Astrocyte (in vitro differentiated cells and primary cell): ENCODE measurements at regions not wholly inside any gene's neighbourhood (a gene's known extent, or its start where the extent isn't known, plus 50 kb on each side); places are given as distances from the start of the nearest gene placed in this dataset.

Experiments used
- DNase-seq: peaks from one replicate; pipeline ENCODE4 v3.0.0-alpha.2; 2010; ENCODE audit warnings: low read depth
- FAIRE-seq: peaks from 2 replicates; lab custom pipeline; 2011; peaks lifted over from hg19 to GRCh38; lab: Jason Lieb, UNC
- H2AFZ ChIP-seq: 2 replicates; pipeline ENCODE4 v1.6.0; 2012; ENCODE audit warnings: low read depth, low read length, inconsistent platforms
- H3K27ac ChIP-seq: 2 replicates; pipeline ENCODE4 v1.5.1; 2011; ENCODE audit warnings: low read depth, low read length, inconsistent platforms
- H3K27me3 ChIP-seq: 2 replicates; pipeline ENCODE4 v1.6.0; 2011; ENCODE audit warnings: low read length, inconsistent platforms; ENCODE audit not compliant: insufficient read depth
- H3K36me3 ChIP-seq: 2 replicates; pipeline ENCODE4 v1.5.1; 2011; ENCODE audit warnings: low read length, inconsistent platforms; ENCODE audit not compliant: insufficient read depth
- H3K4me1 ChIP-seq: 2 replicates; pipeline ENCODE4 v1.5.1; 2011; ENCODE audit warnings: low read length, inconsistent platforms; ENCODE audit not compliant: insufficient read depth
- H3K4me2 ChIP-seq: 2 replicates; pipeline ENCODE4 v1.6.0; 2012; ENCODE audit warnings: low read length, inconsistent platforms
- H3K4me3 ChIP-seq: 2 replicates; pipeline ENCODE4 v1.5.1; 2011; ENCODE audit warnings: low read depth, mild to moderate bottlenecking, low read length, inconsistent platforms; ENCODE audit not compliant: insufficient read depth
- H3K79me2 ChIP-seq: 2 replicates; pipeline ENCODE4 v1.6.0; 2012; ENCODE audit warnings: mild to moderate bottlenecking, low read length, inconsistent platforms; ENCODE audit not compliant: insufficient read depth
- H3K9ac ChIP-seq: 2 replicates; pipeline ENCODE4 v1.6.0; 2012; ENCODE audit warnings: mild to moderate bottlenecking, low read length, inconsistent platforms
- H3K9me3 ChIP-seq: 2 replicates; pipeline ENCODE4 v1.5.1; 2012; ENCODE audit warnings: low read depth, mild to moderate bottlenecking, low read length, inconsistent platforms; ENCODE audit not compliant: insufficient read depth
- H4K20me1 ChIP-seq: 2 replicates; pipeline ENCODE4 v1.6.0; 2012; ENCODE audit warnings: low read length, inconsistent platforms; ENCODE audit not compliant: insufficient read depth
- H3K27ac Mint-ChIP-seq: one replicate; pipeline ENCODE4 v1.8.0; 2021; ENCODE audit warnings: mild to moderate bottlenecking, mixed read lengths; ENCODE audit not compliant: unreplicated experiment
- H3K27me3 Mint-ChIP-seq: one replicate; pipeline ENCODE4 v1.8.0; 2021; ENCODE audit warnings: low read depth, mixed read lengths; ENCODE audit not compliant: unreplicated experiment
- H3K36me3 Mint-ChIP-seq: one replicate; pipeline ENCODE4 v1.8.0; 2021; ENCODE audit warnings: low read depth, mixed read lengths; ENCODE audit not compliant: unreplicated experiment
- H3K4me1 Mint-ChIP-seq: one replicate; pipeline ENCODE4 v1.8.0; 2021; ENCODE audit warnings: low read depth, mixed read lengths; ENCODE audit not compliant: unreplicated experiment
- H3K4me3 Mint-ChIP-seq: one replicate; pipeline ENCODE4 v1.8.0; 2021; ENCODE audit warnings: mild to moderate bottlenecking, moderate library complexity, mixed read lengths; ENCODE audit not compliant: unreplicated experiment
- H3K9me3 Mint-ChIP-seq: one replicate; pipeline ENCODE4 v1.8.0; 2021; ENCODE audit warnings: mild to moderate bottlenecking, mixed read lengths; ENCODE audit not compliant: unreplicated experiment
- CTCF ChIP-seq: IDR thresholded peaks from 2 replicates; pipeline ENCODE4 v1.5.1; 2011; ENCODE audit warnings: low read depth, mild to moderate bottlenecking, inconsistent platforms, low read length, moderate library complexity; ENCODE audit not compliant: insufficient read depth
- EZH2 ChIP-seq: IDR thresholded peaks from 2 replicates; pipeline ENCODE4 v1.6.1; 2012; ENCODE audit warnings: mild to moderate bottlenecking, low read length, inconsistent platforms; ENCODE audit not compliant: insufficient read depth

GRCh38 chr4:37742149-37742548, 56.0 kb upstream of the RELL1 start:
- H3K27ac Mint-ChIP-seq: no peak overlapping the region
- H3K27me3 Mint-ChIP-seq: peaks cover 3% of the 10 kb centered on the region
- no peaks in the 10 kb centered on the region for H4K20me1 ChIP-seq
- no peak overlapping the region for H3K4me3 Mint-ChIP-seq
- H3K4me3 ChIP-seq: no peak overlapping the region
- H3K27me3 ChIP-seq: peaks cover 5% of the 10 kb centered on the region
- H2AFZ ChIP-seq: no peak overlapping the region
- FAIRE-seq: no peak
- H3K9me3 ChIP-seq: no peaks in the 10 kb centered on the region
- peaks cover 2% of the 10 kb centered on the region for H3K36me3 Mint-ChIP-seq
- peaks cover 7% of the 10 kb centered on the region for H3K4me1 Mint-ChIP-seq
- H3K4me2 ChIP-seq: no peak overlapping the region
- DNase-seq: no peak
- H3K36me3 ChIP-seq: no peaks in the 10 kb centered on the region
- no peaks in the 10 kb centered on the region for H3K79me2 ChIP-seq
- TF ChIP-seq CTCF (no peak), EZH2 (no peak)
- H3K9me3 Mint-ChIP-seq: peaks cover 5% of the 10 kb centered on the region
- H3K4me1 ChIP-seq: no peaks in the 10 kb centered on the region
- H3K9ac ChIP-seq: no peak overlapping the region
- H3K27ac ChIP-seq: no peak overlapping the region

GRCh38 chr4:37741564-37741963, 55.4 kb upstream of the RELL1 start:
- H3K27me3 ChIP-seq: peaks cover 5% of the 10 kb centered on the region
- FAIRE-seq (no peak), DNase-seq (no peak)
- no peaks in the 10 kb centered on the region for H3K36me3 ChIP-seq
- Mint-ChIP-seq H3K27ac (no peak overlapping the region), H3K27me3 (peaks cover 3% of the 10 kb centered on the region), H3K4me3 (no peak overlapping the region), H3K4me1 (peaks cover 8% of the 10 kb centered on the region), H3K36me3 (peaks cover 2% of the 10 kb centered on the region), H3K9me3 (peaks cover 5% of the 10 kb centered on the region)
- H3K4me2 ChIP-seq: no peak overlapping the region
- H3K4me1 ChIP-seq: no peaks in the 10 kb centered on the region
- H3K9me3 ChIP-seq: no peaks in the 10 kb centered on the region
- no peaks in the 10 kb centered on the region for H4K20me1 ChIP-seq
- H3K4me3 ChIP-seq: no peak overlapping the region
- TF ChIP-seq CTCF (no peak), EZH2 (no peak)
- H3K9ac ChIP-seq: no peak overlapping the region
- H2AFZ ChIP-seq: no peak overlapping the region
- H3K27ac ChIP-seq: no peak overlapping the region
- no peaks in the 10 kb centered on the region for H3K79me2 ChIP-seq

GRCh38 chr4:37740546-37740945, 54.4 kb upstream of the RELL1 start:
- peaks cover 5% of the 10 kb centered on the region for H3K27me3 ChIP-seq
- H4K20me1 ChIP-seq: no peaks in the 10 kb centered on the region
- no peaks in the 10 kb centered on the region for H3K79me2 ChIP-seq
- H2AFZ ChIP-seq: no peak overlapping the region
- H3K4me2 ChIP-seq: no peak overlapping the region
- no peaks in the 10 kb centered on the region for H3K4me1 ChIP-seq
- H3K36me3 ChIP-seq: no peaks in the 10 kb centered on the region
- no peak overlapping the region for H3K9ac ChIP-seq
- H3K4me3 ChIP-seq: no peak overlapping the region
- Mint-ChIP-seq H3K27ac (no peak overlapping the region), H3K4me3 (no peak overlapping the region), H3K27me3 (peaks cover 3% of the 10 kb centered on the region), H3K36me3 (peaks cover 2% of the 10 kb centered on the region), H3K4me1 (peaks cover 8% of the 10 kb centered on the region), H3K9me3 (peaks cover 5% of the 10 kb centered on the region)
- no peak overlapping the region for H3K27ac ChIP-seq
- TF ChIP-seq EZH2 (no peak), CTCF (no peak)
- DNase-seq (no peak), FAIRE-seq (no peak)
- no peaks in the 10 kb centered on the region for H3K9me3 ChIP-seq
